GM18858 (cell line): ENCODE measurements at regions not wholly inside any gene's neighbourhood (a gene's known extent, or its start where the extent isn't known, plus 50 kb on each side); places are given as distances from the start of the nearest gene placed in this dataset.

Experiments
- ATAC-seq: cut with Tn5 transposase; IDR thresholded peaks from one replicate; pipeline ENCODE4 v1.9.1; 2021; ENCODE audit not compliant: unreplicated experiment

DNA sequence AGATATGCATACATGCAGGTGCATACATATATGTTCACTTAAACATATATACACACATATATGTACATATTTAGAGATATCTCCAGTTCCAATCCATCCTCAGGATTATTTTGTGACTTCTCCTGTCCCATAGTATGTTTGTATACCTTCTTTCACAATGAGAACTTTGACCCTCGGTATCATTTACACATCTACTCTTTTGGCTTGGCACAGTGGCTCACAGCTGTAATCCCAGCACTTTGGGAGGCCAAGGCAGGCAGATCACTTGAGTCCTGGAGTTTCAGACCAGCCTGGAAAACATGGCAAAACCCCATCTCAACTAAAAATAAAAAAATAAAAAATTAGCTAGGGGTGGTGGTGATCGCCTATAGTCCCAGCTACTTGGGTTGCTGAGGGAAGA is 148.1 kb upstream of the CCL2 start:
- no peak for ATAC-seq

DNA sequence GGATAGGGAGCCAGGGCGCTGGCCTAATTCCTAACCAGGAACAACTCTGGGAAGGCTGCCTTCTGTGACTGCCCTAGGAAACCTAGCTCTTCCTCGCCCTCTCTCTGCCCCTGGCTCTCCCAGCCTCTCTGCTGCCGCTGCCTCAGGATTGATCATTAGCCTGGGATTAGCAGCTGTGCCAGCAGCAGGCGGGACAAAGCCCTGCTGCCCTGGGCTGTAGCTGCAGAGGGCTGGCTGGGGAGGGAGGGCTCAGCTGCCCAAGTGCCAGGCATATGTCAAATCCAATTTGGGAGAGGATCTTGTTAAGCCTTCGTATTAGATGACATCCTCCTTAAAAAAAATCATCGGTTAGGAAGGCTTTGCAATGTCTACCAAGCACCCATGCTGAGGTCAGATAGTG is 144.8 kb upstream of the CCL2 start:
- no peak for ATAC-seq

DNA sequence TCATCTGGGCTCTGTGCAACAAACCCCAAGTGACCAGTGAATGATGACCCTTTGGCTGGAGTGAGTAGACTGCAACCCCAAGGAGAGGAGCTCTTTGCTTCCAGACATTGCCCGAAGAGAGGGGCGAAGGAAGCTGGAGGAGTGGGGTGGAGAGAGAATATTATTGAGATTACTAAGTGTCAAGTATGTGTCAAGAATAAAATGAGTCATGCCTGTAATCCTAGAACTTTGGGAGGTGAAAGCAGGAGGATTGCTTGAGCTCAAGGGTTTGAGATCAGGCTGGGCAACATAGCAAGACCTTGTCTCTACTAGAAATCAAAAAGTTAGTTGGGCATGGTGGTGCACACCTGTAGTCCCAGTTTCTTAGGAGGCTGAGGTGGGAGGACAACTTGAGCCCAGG is 142.0 kb upstream of the CCL2 start:
- ATAC-seq = no peak

DNA sequence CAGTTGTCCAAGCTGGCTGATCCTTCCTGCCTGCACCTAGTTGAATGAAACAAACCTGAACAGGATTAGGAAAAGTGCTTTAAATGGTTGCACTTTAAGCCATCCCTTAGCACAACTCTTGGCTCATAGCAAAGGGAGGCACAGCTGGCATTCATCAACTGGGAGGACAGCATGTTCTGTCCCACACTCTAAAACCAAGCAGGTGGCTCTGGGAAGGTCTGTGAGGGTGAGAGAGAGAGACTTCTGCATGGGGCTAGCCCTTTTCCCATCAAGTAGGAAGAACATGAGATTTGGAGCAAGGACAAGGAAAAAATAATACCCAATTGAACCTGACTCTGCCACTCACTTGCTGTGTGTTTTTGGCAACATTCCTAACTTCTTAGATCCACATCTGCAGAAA is 140.9 kb upstream of the CCL2 start:
- ATAC-seq = no peak

GRCh38 chr17:34116306-34116705 is 138.8 kb upstream of the CCL2 start:
- no peak for ATAC-seq

DNA sequence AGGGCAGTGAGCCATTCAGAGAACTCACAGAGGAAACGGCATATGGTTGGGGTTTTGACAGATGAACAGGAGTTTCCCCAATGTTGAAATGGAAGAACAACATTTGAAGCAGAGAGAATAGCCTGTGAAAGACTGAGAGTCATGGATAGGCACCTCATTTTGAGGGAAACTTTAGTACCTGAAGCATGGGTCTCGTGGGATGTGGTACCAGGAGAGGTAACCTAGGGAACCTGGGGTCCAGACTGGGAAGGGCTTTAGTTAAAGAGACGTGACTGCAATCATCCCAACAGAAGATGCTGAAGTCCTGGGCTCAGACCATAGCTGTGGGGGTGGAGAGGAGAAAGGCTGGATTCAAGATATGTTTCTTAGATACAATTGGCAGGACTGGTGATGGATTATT is 137.8 kb upstream of the CCL2 start:
- ATAC-seq = no peak

- no peak for ATAC-seq
These were observed 137.3 kb upstream of the CCL2 start for GRCh38 chr17:34117811-34118210.

DNA sequence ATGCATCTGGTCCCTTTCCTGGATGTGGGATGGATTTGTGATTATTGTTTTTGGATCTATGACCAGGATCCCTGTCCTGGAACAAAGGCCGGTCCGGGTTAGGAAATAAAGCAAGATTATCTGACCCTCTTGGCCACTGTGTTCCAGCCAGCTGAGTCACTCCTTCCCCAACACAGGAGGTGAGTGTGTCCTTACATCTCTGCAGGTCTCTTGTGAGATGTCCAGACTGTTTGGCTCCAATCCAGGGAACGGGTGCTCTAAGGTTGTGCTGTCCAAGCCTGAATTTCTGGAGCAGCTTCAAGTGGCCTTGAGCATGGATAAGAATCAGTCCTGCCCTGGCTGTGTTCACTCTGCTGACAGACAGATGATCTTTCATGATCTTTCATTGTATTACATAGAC is 136.5 kb upstream of the CCL2 start:
- no peak for ATAC-seq

- no peak for ATAC-seq
These were observed 133.8 kb upstream of the CCL2 start for GRCh38 chr17:34121311-34121710.

DNA sequence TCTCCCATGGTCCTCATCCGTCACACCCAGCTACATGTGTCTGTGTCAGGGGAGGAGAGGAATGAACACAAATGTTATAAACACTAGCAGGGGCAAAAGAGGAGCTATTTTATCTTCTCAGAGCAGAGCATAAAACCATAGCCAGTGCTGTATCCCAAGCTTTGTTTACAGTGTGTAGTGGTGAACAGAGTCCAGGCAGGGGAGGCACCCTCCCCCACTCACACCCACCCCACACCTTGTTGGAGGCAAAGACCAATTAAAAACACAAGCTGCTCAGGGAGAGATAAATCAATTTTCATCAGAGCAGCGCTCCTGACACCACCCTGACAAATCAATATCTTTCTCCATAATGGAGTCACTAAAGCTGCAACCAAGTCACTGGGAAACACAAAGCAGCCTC is 132.6 kb upstream of the CCL2 start:
- ATAC-seq = no peak

DNA sequence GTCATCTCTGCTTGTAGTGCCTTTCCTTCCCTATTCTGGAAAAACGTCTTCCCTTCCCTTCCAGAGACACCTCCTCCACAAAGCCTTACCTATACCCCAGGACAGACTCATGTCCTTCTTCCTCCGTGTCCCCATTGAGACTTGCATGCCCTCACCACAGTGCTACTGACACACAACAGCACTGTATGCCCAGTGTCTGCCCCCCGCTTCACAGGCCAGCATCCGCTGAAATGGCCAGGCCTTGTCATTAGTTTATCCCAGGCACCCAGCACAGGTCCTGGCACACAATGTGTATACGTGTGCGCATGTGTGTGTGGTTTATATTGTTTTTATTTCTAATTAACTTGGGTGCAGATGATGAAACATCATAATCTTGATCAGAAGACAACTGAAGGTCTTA is 130.1 kb upstream of the CCL2 start:
- no peak for ATAC-seq

DNA sequence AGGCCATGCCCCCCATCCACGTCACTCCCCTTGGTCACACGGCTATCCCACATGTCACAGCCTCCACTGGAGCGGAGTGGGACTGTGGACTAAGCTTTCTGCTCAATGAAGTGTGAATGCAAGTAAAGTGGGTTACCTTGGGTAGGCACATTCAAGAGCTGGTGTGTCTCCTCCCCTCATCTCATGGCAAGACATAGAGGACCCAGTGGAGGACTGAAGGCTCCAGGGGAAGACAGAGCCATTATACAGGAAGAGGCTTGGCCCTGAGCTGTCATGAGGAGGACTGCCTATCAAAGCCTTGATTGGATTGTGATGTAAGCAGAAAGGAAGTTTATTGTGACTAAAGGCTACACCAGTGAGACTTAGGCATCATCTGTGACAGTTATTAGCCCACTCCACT is 129.2 kb upstream of the CCL2 start:
- no peak for ATAC-seq

- no peak for ATAC-seq
These were observed 128.6 kb upstream of the CCL2 start for GRCh38 chr17:34126496-34126895.

DNA sequence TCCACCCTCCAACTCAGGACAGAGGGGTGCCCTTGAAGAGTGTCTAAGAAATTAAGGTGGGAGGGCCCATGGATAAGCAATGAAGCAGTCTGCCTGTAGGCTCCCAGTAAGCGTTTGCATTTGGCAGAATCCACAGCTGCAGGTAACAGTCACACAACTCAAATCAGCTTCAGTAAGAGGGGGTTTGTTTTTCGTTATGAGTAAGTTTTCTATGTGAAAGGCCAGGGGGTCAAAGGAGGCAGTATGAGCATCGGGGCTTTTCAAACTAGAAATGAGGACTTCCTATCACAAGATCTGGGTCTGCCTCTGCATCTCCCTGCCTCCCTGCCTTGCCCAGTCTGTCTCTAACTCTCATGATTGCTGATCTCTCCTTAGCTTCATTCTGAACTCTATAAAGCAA is 128.1 kb upstream of the CCL2 start:
- ATAC-seq = no peak

DNA sequence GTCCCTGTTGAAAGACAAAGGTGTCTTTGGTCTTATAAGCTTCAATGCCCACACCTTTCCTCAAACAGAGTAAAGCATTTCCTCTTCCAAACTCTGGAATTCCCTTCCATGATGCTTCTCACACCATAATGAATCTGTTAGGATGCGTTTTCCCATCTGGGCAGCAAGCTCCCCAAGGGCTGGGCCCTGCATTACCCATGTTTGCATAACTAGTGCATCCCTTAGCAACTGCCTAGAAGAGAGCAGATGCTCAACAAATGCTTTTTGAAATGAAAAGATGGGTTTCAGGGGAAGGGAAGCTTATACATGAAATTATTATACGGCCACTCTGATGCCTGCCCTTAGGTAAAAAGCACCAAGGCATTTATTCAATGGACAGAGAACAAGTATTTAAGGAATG is 124.5 kb upstream of the CCL2 start:
- no peak for ATAC-seq

- no peak for ATAC-seq
These were observed 123.7 kb upstream of the CCL2 start for GRCh38 chr17:34131386-34131785.

GRCh38 chr17:34133350-34133749 is 121.7 kb upstream of the CCL2 start:
- no peak for ATAC-seq

- no peak for ATAC-seq
These were observed 119.2 kb upstream of the CCL2 start for GRCh38 chr17:34135841-34136240.

DNA sequence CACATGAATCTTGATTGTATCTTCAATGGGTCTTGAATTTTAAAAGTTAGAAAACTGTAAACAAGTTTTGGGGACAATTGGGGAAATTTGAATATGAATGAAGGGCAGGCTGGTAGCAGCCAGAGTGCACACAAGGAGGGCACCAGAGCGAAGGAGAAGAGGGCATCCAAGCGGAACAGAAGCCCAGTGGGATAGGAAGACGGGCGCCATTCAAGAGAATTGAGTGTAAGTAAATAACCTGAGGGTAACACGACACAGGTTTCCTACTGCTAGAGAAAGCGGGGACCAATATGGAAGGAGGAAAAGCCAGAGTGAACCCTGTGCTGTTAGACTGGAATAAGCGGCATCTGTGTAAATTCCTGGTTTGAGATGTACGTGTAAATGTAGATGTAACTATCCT is 115.1 kb upstream of the CCL2 start:
- ATAC-seq = no peak

DNA sequence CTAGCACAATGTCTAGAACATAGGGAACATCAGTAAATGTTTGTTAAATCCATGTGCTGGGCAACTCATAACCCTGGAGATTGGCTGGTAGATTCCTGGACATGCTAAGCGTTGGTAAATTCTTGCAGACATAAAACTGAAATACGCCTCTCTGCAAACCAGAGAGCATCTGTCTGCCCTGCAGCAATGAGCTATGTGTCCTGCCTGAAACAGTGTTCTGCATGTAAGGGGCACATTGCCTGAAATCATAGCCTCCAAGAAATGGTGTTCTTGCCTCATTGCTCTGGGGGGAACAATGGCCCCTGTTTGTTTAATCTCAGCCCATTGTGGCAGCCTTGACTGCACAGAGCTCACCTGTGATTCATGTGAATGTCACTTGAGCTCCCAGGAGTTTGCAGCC is 113.5 kb upstream of the CCL2 start:
- no peak for ATAC-seq

GRCh38 chr17:34143430-34143829 is 111.7 kb upstream of the CCL2 start:
- no peak for ATAC-seq

DNA sequence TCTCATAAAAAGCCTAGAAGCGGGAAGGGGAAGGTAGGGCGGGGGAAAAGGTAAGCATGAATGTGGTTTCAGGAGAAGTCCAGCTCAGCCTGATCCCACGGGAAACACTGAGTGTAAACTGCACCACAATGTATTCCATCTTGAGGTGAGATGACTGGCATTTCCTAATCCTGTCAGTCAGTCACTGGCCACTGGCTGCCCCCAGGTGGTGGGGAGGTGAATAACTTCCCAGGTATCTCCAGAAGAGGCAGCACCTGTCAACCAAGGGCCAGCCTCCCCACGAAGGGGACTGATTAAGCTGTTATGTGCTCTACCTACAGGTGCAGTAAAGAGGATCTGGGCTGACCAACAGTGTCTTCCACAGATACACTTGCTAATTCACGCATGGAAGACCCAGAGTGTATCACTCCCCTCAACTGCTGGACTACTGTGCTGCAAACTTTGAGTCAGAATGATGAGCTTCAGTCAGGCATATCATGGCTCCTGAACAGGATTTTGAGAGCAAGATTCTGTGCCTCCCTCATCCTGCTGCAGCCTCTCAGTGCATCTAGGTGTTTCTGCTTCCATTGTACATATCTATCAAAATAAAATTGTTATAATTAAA is 108.5 kb upstream of the CCL2 start:
- no peak for ATAC-seq

DNA sequence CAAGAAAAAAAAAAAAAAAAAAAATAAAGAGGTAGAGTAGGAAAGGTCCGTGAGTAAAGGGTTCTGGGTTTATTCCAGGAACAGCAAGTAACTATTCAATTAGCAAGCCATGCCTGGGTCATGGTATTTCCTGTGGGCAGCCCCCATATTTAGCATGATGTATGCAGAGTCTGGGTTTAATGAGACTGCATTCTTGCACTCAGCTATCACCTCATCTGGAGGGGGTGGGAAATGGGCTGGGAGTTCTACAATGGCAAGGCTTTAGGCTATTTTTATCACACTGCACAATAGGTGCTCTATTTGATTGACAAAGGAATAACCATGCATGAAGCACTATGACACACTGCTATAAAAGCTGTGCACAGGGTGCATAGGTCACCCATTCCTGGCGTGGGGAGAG is 104.0 kb upstream of the CCL2 start:
- ATAC-seq = no peak

DNA sequence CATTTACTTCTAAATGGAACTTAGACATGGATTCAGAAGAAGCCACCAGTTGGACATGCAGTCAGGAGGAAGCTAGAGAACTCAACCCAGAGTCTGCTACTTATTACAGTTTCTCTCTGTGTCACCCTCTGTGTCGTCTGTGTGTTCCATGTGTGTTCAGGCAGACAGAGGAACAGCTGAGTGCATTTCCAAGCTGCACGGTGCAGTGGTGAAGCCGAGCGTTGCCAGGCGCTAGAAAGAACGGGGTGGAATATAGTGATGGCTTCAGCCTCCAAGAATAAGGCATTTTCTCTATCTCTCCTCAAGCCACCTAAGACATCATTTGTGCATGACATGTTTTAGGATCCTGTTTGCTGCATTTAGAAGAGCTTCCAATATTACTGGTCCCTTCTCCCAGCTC is 101.1 kb upstream of the CCL2 start:
- no peak for ATAC-seq
